DND-41 (cell line): ENCODE measurements at regions not wholly inside any gene's neighbourhood (a gene's known extent, or its start where the extent isn't known, plus 50 kb on each side); places are given as distances from the start of the nearest gene placed in this dataset.

Source experiments
- CTCF ChIP-seq: IDR thresholded peaks from 2 replicates; pipeline ENCODE4 v1.5.1; 2012; ENCODE audit warnings: borderline replicate concordance, low read length, moderate library complexity, mild to moderate bottlenecking; ENCODE audit not compliant: poor library complexity, severe bottlenecking; ENCODE audit errors: extremely low read depth
- EZH2 ChIP-seq: IDR thresholded peaks from 3 replicates; pipeline ENCODE4 v1.6.1; 2012; ENCODE audit warnings: borderline replicate concordance, low read depth, mild to moderate bottlenecking, moderate library complexity, low read length, inconsistent platforms; ENCODE audit not compliant: severe bottlenecking

- TF ChIP-seq CTCF = no peak
- no peak for TF ChIP-seq EZH2
These were observed 317.1 kb upstream of the TGFBR2 start for GRCh38 chr3:30289324-30289723.
